ENCODE measurements at regions not wholly inside any gene's neighbourhood (a gene's known extent, or its start where the extent isn't known, plus 50 kb on each side); places are given as distances from the start of the nearest gene placed in this dataset.

GRCh38 chr13:73440296-73440895 lies 381.6 kb downstream of the KLF5 start:
- TF ChIP-seq ZNF639 (tag by site-specific recombination; IDR thresholded peaks at IDR 0.05), result no peak
- no peak for TF ChIP-seq TCF7L2 (IDR thresholded peaks at IDR 0.05; ENCODE audit: borderline replicate concordance, low read depth, low read length)

Data from HEK293 (cell line).